NCI-H69 (cell line): ENCODE measurements at regions not wholly inside any gene's neighbourhood (a gene's known extent, or its start where the extent isn't known, plus 50 kb on each side); places are given as distances from the start of the nearest gene placed in this dataset.
"Not testable (repeated sequence)": the region's sequence is repeated elsewhere in the genome, so short reads cannot be mapped to it uniquely, and the experiment has no call there.

ENCODE experiments used
- DNase-seq: peaks from one replicate; lab custom pipeline; 2025; lab: John Stamatoyannopoulos, UW

- DNase-seq: no peak
Measured at GRCh38 chr3:10703875-10704274, 112.2 kb upstream of the SLC6A11 start.

- no peak for DNase-seq
Measured at GRCh38 chr3:10706156-10706739, 109.8 kb upstream of the SLC6A11 start.

GRCh38 chr3:10706740-10707399 is 109.2 kb upstream of the SLC6A11 start:
- no peak for DNase-seq

- peak; percentile 6 for DNase-seq
Measured at GRCh38 chr3:10707400-10708215, 108.4 kb upstream of the SLC6A11 start.

GRCh38 chr3:10708216-10708893 is 107.7 kb upstream of the SLC6A11 start:
- DNase-seq: peak; percentile 1

- no peak for DNase-seq
Measured at GRCh38 chr3:10709110-10709781, 106.8 kb upstream of the SLC6A11 start.

- no peak for DNase-seq
Measured at GRCh38 chr3:10712121-10712520, 103.9 kb upstream of the SLC6A11 start.

GRCh38 chr3:10713656-10714055 is 102.4 kb upstream of the SLC6A11 start:
- no peak for DNase-seq

GRCh38 chr3:10715886-10716285 is 100.1 kb upstream of the SLC6A11 start:
- no peak for DNase-seq

- DNase-seq: no peak
Measured at GRCh38 chr3:10716964-10717363, 99.1 kb upstream of the SLC6A11 start.

- no peak for DNase-seq
Measured at GRCh38 chr3:10717756-10718155, 98.3 kb upstream of the SLC6A11 start.

GRCh38 chr3:10721101-10721500 is 94.9 kb upstream of the SLC6A11 start:
- DNase-seq: no peak

GRCh38 chr3:10722911-10723310 is 93.1 kb upstream of the SLC6A11 start:
- no peak for DNase-seq

GRCh38 chr3:10723991-10724390 is 92.0 kb upstream of the SLC6A11 start:
- no peak for DNase-seq

GRCh38 chr3:10725067-10725466 is 91.0 kb upstream of the SLC6A11 start:
- no peak for DNase-seq

- no peak for DNase-seq
Measured at GRCh38 chr3:10725846-10726245, 90.2 kb upstream of the SLC6A11 start.

- no peak for DNase-seq
Measured at GRCh38 chr3:10726787-10727186, 89.2 kb upstream of the SLC6A11 start.

GRCh38 chr3:10729439-10729838 is 86.6 kb upstream of the SLC6A11 start:
- no peak for DNase-seq

GRCh38 chr3:10732292-10732691 is 83.7 kb upstream of the SLC6A11 start:
- DNase-seq: no peak

GRCh38 chr3:10733297-10733696 is 82.7 kb upstream of the SLC6A11 start:
- no peak for DNase-seq

- DNase-seq: not testable (repeated sequence)
Measured at GRCh38 chr3:10736444-10736843, 79.6 kb upstream of the SLC6A11 start.

- no peak for DNase-seq
Measured at GRCh38 chr3:10737785-10738184, 78.2 kb upstream of the SLC6A11 start.
